Right lobe of liver (tissue), 4 donors: ENCODE measurements at regions not wholly inside any gene's neighbourhood (a gene's known extent, or its start where the extent isn't known, plus 50 kb on each side); places are given as distances from the start of the nearest gene placed in this dataset.
"Not testable (repeated sequence)": the region's sequence is repeated elsewhere in the genome, so short reads cannot be mapped to it uniquely, and the experiment has no call there.

Source experiments
- POLR2A ChIP-seq: fragments of 450-650 bp; IDR thresholded peaks from one replicate; pipeline ENCODE4 v1.6.1; 2017; ENCODE audit warnings: antibody characterized with exemption, mild to moderate bottlenecking
- TF ChIP-seq, protein P1 (sequence below), 4 donors: fragments of 200-600 bp in 3 of 4; fragments of 450-650 bp in 1 of 4; IDR thresholded peaks; one replicate each; pipeline versions ENCODE4 v1.5.1 to v1.8.0; 2016 to 2022; ENCODE audit warnings: antibody characterized with exemption in 4 of 4, mild to moderate bottlenecking in 2 of 4
- donor health status: DM: no; HTN: no; CAD: no.
- donor health status: DM: no; HTN: no; CAD: no.
- donor health status: DM: no; HTN: yes; CAD: no.

- TF ChIP-seq, protein P1, sequence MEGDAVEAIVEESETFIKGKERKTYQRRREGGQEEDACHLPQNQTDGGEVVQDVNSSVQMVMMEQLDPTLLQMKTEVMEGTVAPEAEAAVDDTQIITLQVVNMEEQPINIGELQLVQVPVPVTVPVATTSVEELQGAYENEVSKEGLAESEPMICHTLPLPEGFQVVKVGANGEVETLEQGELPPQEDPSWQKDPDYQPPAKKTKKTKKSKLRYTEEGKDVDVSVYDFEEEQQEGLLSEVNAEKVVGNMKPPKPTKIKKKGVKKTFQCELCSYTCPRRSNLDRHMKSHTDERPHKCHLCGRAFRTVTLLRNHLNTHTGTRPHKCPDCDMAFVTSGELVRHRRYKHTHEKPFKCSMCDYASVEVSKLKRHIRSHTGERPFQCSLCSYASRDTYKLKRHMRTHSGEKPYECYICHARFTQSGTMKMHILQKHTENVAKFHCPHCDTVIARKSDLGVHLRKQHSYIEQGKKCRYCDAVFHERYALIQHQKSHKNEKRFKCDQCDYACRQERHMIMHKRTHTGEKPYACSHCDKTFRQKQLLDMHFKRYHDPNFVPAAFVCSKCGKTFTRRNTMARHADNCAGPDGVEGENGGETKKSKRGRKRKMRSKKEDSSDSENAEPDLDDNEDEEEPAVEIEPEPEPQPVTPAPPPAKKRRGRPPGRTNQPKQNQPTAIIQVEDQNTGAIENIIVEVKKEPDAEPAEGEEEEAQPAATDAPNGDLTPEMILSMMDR (IDR thresholded peaks at IDR 0.05), result not testable (repeated sequence)
- not testable (repeated sequence) for TF ChIP-seq POLR2A
Observed at GRCh38 chr9:88884291-88884690, 107.0 kb upstream of the S1PR3 start.
